PFSK-1 (cell line): ENCODE measurements at regions not wholly inside any gene's neighbourhood (a gene's known extent, or its start where the extent isn't known, plus 50 kb on each side); places are given as distances from the start of the nearest gene placed in this dataset.

Experiments
- SIN3A ChIP-seq: IDR thresholded peaks from 2 replicates; pipeline ENCODE4 v1.6.1; 2012; ENCODE audit warnings: mild to moderate bottlenecking, low read length, moderate library complexity, borderline replicate concordance; ENCODE audit not compliant: insufficient read depth
- TAF1 ChIP-seq: IDR thresholded peaks from 2 replicates; pipeline ENCODE4 v1.6.1; 2012; ENCODE audit warnings: low read length, control low read depth, borderline replicate concordance; ENCODE audit not compliant: insufficient read depth

DNA sequence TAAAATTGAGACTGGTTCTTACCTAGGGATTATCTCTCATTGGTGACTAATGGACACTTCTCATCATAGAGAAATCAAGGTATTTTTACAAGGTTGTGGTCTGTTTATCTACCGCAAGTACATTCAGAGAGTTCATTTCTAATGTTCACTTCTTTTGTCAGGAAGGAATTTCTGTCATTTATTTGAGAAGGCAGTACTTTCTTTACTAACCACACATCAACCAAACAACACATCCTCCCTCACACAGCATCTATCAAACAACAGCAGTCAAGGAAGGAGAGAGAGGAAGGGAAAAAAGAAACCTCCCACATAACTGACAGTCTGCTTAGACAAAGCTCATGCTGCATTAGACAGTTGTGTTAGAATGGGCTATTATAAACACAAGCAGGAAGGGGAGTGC, 182.3 kb upstream of the KLF12 start:
- TF ChIP-seq SIN3A (no peak), TAF1 (no peak)
